Ishikawa (cell line): ENCODE measurements at regions not wholly inside any gene's neighbourhood (a gene's known extent, or its start where the extent isn't known, plus 50 kb on each side); places are given as distances from the start of the nearest gene placed in this dataset.

Experiments
- CEBPB ChIP-seq: IDR thresholded peaks from 2 replicates; pipeline ENCODE4 v1.6.1; 2012
- CREB1 ChIP-seq: IDR thresholded peaks from 2 replicates; pipeline ENCODE4 v1.6.1; 2012; ENCODE audit warnings: low read depth
- EGR1 ChIP-seq: IDR thresholded peaks from 2 replicates; pipeline ENCODE4 v1.6.1; 2012
- RAD21 ChIP-seq: IDR thresholded peaks from 2 replicates; pipeline ENCODE4 v1.6.1; 2012; ENCODE audit warnings: low read depth
- TAF1 ChIP-seq: IDR thresholded peaks from 2 replicates; pipeline ENCODE4 v1.6.1; 2012; ENCODE audit warnings: low read depth, mild to moderate bottlenecking
- YY1 ChIP-seq: IDR thresholded peaks from 2 replicates; pipeline ENCODE4 v1.6.1; 2012; ENCODE audit warnings: low read depth
- ZBTB7A ChIP-seq: IDR thresholded peaks from 2 replicates; pipeline ENCODE4 v1.6.1; 2012; ENCODE audit warnings: low read depth
- TF ChIP-seq, protein P1 (sequence below): IDR thresholded peaks from 2 replicates; pipeline ENCODE4 v1.6.1; 2012; ENCODE audit warnings: low read depth, mild to moderate bottlenecking
- TF ChIP-seq, protein P2 (sequence below): IDR thresholded peaks from 2 replicates; pipeline ENCODE4 v1.6.1; 2012

DNA sequence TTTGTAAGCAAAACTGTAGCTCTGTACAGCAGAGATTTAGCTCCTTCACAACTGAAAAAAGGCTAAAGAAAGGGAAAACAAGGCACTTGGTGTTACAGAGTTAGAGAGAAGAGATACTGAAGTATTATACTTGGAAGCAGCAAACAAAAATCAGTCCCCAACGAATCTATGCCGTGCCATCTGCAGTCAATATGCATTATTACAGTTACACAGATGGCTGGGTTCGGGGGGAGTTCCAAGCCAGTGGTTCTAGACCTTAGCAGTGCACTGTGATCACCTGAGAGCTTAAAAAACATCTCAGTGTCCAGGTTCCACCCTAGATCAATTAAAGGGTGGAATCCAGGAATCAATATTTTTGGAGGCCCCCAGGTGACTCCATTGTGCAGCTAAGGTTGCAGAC lies 489.9 kb downstream of the SHISA9 start:
- TF ChIP-seq, protein P1, sequence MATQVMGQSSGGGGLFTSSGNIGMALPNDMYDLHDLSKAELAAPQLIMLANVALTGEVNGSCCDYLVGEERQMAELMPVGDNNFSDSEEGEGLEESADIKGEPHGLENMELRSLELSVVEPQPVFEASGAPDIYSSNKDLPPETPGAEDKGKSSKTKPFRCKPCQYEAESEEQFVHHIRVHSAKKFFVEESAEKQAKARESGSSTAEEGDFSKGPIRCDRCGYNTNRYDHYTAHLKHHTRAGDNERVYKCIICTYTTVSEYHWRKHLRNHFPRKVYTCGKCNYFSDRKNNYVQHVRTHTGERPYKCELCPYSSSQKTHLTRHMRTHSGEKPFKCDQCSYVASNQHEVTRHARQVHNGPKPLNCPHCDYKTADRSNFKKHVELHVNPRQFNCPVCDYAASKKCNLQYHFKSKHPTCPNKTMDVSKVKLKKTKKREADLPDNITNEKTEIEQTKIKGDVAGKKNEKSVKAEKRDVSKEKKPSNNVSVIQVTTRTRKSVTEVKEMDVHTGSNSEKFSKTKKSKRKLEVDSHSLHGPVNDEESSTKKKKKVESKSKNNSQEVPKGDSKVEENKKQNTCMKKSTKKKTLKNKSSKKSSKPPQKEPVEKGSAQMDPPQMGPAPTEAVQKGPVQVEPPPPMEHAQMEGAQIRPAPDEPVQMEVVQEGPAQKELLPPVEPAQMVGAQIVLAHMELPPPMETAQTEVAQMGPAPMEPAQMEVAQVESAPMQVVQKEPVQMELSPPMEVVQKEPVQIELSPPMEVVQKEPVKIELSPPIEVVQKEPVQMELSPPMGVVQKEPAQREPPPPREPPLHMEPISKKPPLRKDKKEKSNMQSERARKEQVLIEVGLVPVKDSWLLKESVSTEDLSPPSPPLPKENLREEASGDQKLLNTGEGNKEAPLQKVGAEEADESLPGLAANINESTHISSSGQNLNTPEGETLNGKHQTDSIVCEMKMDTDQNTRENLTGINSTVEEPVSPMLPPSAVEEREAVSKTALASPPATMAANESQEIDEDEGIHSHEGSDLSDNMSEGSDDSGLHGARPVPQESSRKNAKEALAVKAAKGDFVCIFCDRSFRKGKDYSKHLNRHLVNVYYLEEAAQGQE: no peak
- TF ChIP-seq, protein P2, sequence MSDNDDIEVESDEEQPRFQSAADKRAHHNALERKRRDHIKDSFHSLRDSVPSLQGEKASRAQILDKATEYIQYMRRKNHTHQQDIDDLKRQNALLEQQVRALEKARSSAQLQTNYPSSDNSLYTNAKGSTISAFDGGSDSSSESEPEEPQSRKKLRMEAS: no peak
- no peak for TF ChIP-seq RAD21
- TF ChIP-seq EGR1: no peak
- no peak for TF ChIP-seq ZBTB7A
- no peak for TF ChIP-seq TAF1
- no peak for TF ChIP-seq CEBPB
- no peak for TF ChIP-seq CREB1
- no peak for TF ChIP-seq YY1
